HG02798 (cell line): ENCODE measurements at regions not wholly inside any gene's neighbourhood (a gene's known extent, or its start where the extent isn't known, plus 50 kb on each side); places are given as distances from the start of the nearest gene placed in this dataset.

Experiments used
- ATAC-seq: cut with Tn5 transposase; IDR thresholded peaks from one replicate; pipeline ENCODE4 v1.9.1; 2021; ENCODE audit warnings: mild to moderate bottlenecking; ENCODE audit not compliant: unreplicated experiment, poor library complexity

GRCh38 chr1:198929111-198929604 lies 290.3 kb downstream of the PTPRC start:
- ATAC-seq = peak; percentile 49

GRCh38 chr1:198929961-198930599 lies 291.2 kb downstream of the PTPRC start:
- ATAC-seq = peak; percentile 68

GRCh38 chr1:198932351-198932991 lies 293.6 kb downstream of the PTPRC start:
- no peak for ATAC-seq

GRCh38 chr1:198933515-198934222 lies 294.8 kb downstream of the PTPRC start:
- no peak for ATAC-seq

GRCh38 chr1:198934426-198934825 lies 295.6 kb downstream of the PTPRC start:
- ATAC-seq = no peak

- no peak for ATAC-seq
Observed at GRCh38 chr1:198934901-198935305, 296.1 kb downstream of the PTPRC start.

GRCh38 chr1:198935306-198935921 lies 296.6 kb downstream of the PTPRC start:
- ATAC-seq = peak; percentile 51

GRCh38 chr1:198936371-198937083 lies 297.7 kb downstream of the PTPRC start:
- no peak for ATAC-seq

GRCh38 chr1:198937231-198938031 lies 298.6 kb downstream of the PTPRC start:
- ATAC-seq = peak; percentile 93

- no peak for ATAC-seq
Observed at GRCh38 chr1:198939286-198939685, 300.4 kb downstream of the PTPRC start.

- no peak for ATAC-seq
Observed at GRCh38 chr1:198939956-198940355, 301.1 kb downstream of the PTPRC start.

GRCh38 chr1:198942466-198942865 lies 303.6 kb downstream of the PTPRC start:
- no peak for ATAC-seq

GRCh38 chr1:198943484-198944187 lies 304.8 kb downstream of the PTPRC start:
- ATAC-seq = no peak

- no peak for ATAC-seq
Observed at GRCh38 chr1:198947456-198947855, 308.6 kb downstream of the PTPRC start.

GRCh38 chr1:198948895-198949659 lies 310.2 kb downstream of the PTPRC start:
- ATAC-seq = no peak

- no peak for ATAC-seq
Observed at GRCh38 chr1:198950036-198950435, 311.2 kb downstream of the PTPRC start.

GRCh38 chr1:198955085-198955484 lies 316.2 kb downstream of the PTPRC start:
- ATAC-seq = no peak

- no peak for ATAC-seq
Observed at GRCh38 chr1:198957044-198957443, 318.2 kb downstream of the PTPRC start.
